ENCODE measurements at regions not wholly inside any gene's neighbourhood (a gene's known extent, or its start where the extent isn't known, plus 50 kb on each side); places are given as distances from the start of the nearest gene placed in this dataset.

- TF ChIP-seq EZH2phosphoT487 (IDR thresholded peaks at IDR 0.05; ENCODE audit: low read length) (no peak), CTCF (IDR thresholded peaks at IDR 0.05; ENCODE audit: low read length) (no peak), EZH2 (optimal IDR thresholded peaks at IDR 0.05; ENCODE audit: low read depth, low read length) (no peak)
- no peaks in the 10 kb centered on the region for H3K27me3 ChIP-seq (replicated peaks; ENCODE audit: insufficient read depth, low read length)
- H3K9me3 ChIP-seq (replicated peaks; ENCODE audit: insufficient read depth, low read length): no peaks in the 10 kb centered on the region
- no peaks in the 10 kb centered on the region for H3K79me2 ChIP-seq (ENCODE audit: low read length)
- H3F3A ChIP-seq (ENCODE audit: insufficient read depth, low read length): no peaks in the 10 kb centered on the region
- H3K9ac ChIP-seq (ENCODE audit: low read length): no peak overlapping the region
- no peak overlapping the region for H2AFZ ChIP-seq (ENCODE audit: low read length)
- H3K4me1 ChIP-seq (ENCODE audit: low read length): no peaks in the 10 kb centered on the region
- H3K36me3 ChIP-seq (replicated peaks; ENCODE audit: insufficient read depth, low read length): no peaks in the 10 kb centered on the region
- no peaks in the 10 kb centered on the region for H4K20me1 ChIP-seq (ENCODE audit: insufficient read depth, low read length)
- H3K27ac ChIP-seq (ENCODE audit: low read length): no peak overlapping the region
- no peaks in the 10 kb centered on the region for H3K9me2 ChIP-seq (replicated peaks; ENCODE audit: insufficient read depth, low read length)
- DNase-seq: no peak
- H3K4me3 ChIP-seq (ENCODE audit: low read length): no peak overlapping the region
- H3K4me2 ChIP-seq (ENCODE audit: low read depth, low read length): no peak overlapping the region
Measured at GRCh38 chr18:34608064-34608463, 102.0 kb upstream of the DTNA start.

- Histone ChIP-seq H3K79me2 (ENCODE audit: low read length) (no peaks in the 10 kb centered on the region), H3K27ac (ENCODE audit: low read length) (no peak overlapping the region), H2AFZ (ENCODE audit: low read length) (no peak overlapping the region), H3F3A (ENCODE audit: insufficient read depth, low read length) (no peaks in the 10 kb centered on the region), H3K9me3 (replicated peaks; ENCODE audit: insufficient read depth, low read length) (no peaks in the 10 kb centered on the region), H3K4me3 (ENCODE audit: low read length) (no peak overlapping the region), H3K4me1 (ENCODE audit: low read length) (no peaks in the 10 kb centered on the region), H3K9me2 (replicated peaks; ENCODE audit: insufficient read depth, low read length) (no peaks in the 10 kb centered on the region), H3K27me3 (replicated peaks; ENCODE audit: insufficient read depth, low read length) (no peaks in the 10 kb centered on the region), H3K36me3 (replicated peaks; ENCODE audit: insufficient read depth, low read length) (no peaks in the 10 kb centered on the region), H3K4me2 (ENCODE audit: low read depth, low read length) (no peak overlapping the region), H3K9ac (ENCODE audit: low read length) (no peak overlapping the region), H4K20me1 (ENCODE audit: insufficient read depth, low read length) (no peaks in the 10 kb centered on the region)
- no peak for TF ChIP-seq EZH2phosphoT487 (IDR thresholded peaks at IDR 0.05; ENCODE audit: low read length)
- TF ChIP-seq CTCF (IDR thresholded peaks at IDR 0.05; ENCODE audit: low read length): no peak
- TF ChIP-seq EZH2 (optimal IDR thresholded peaks at IDR 0.05; ENCODE audit: low read depth, low read length): no peak
- no peak for DNase-seq
Measured at GRCh38 chr18:34609986-34610648, 100.0 kb upstream of the DTNA start.

GRCh38 chr18:34611904-34612303, 98.2 kb upstream of the DTNA start:
- Histone ChIP-seq H2AFZ (ENCODE audit: low read length) (no peak overlapping the region), H3K9me3 (replicated peaks; ENCODE audit: insufficient read depth, low read length) (no peaks in the 10 kb centered on the region), H3K27ac (ENCODE audit: low read length) (no peak overlapping the region), H3F3A (ENCODE audit: insufficient read depth, low read length) (no peaks in the 10 kb centered on the region), H3K4me2 (ENCODE audit: low read depth, low read length) (no peak overlapping the region), H4K20me1 (ENCODE audit: insufficient read depth, low read length) (no peaks in the 10 kb centered on the region), H3K4me3 (ENCODE audit: low read length) (no peak overlapping the region), H3K4me1 (ENCODE audit: low read length) (no peaks in the 10 kb centered on the region), H3K9me2 (replicated peaks; ENCODE audit: insufficient read depth, low read length) (no peaks in the 10 kb centered on the region), H3K36me3 (replicated peaks; ENCODE audit: insufficient read depth, low read length) (no peaks in the 10 kb centered on the region), H3K79me2 (ENCODE audit: low read length) (no peaks in the 10 kb centered on the region), H3K27me3 (replicated peaks; ENCODE audit: insufficient read depth, low read length) (no peaks in the 10 kb centered on the region), H3K9ac (ENCODE audit: low read length) (no peak overlapping the region)
- TF ChIP-seq EZH2phosphoT487 (IDR thresholded peaks at IDR 0.05; ENCODE audit: low read length) (no peak), EZH2 (optimal IDR thresholded peaks at IDR 0.05; ENCODE audit: low read depth, low read length) (no peak), CTCF (IDR thresholded peaks at IDR 0.05; ENCODE audit: low read length) (no peak)
- no peak for DNase-seq

Measured in MM.1S (cell line).